ENCODE measurements at regions not wholly inside any gene's neighbourhood (a gene's known extent, or its start where the extent isn't known, plus 50 kb on each side); places are given as distances from the start of the nearest gene placed in this dataset.

GRCh38 chr14:58814466-58814865 lies 176.7 kb downstream of the DACT1 start:
- DNase-seq (ENCODE audit: low read depth): no peak

DNA sequence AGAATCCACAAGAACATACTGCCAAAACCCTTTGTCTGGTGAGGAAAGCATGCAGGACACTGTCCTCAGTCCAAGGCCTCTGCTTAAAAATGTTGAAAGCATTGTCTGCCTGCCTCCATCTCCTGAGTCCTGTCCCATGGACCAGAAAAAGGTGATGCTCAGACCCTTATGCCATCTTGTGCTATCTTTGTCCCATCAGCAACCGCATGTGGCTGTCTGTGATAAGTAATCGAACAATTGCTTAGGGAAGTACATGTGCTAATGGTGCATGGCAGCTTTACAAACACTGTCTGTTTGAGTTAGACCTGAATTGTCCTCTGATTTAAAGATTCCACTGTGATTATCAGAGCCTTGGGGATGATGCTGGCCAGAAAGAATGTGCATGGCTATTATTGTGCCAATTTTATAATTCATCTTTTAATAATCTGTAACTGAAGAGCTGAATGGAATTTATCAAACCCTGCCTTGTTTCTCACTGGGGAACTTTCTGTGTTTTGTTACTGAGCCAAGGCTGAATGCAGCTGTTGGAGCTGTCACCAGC lies 177.5 kb downstream of the DACT1 start:
- DNase-seq (ENCODE audit: low read depth): no peak

- no peak for DNase-seq (ENCODE audit: low read depth)
Observed at GRCh38 chr14:58815794-58816193, 178.0 kb downstream of the DACT1 start.

GRCh38 chr14:58816416-58817115 lies 178.8 kb downstream of the DACT1 start:
- DNase-seq (ENCODE audit: low read depth): no peak

DNA sequence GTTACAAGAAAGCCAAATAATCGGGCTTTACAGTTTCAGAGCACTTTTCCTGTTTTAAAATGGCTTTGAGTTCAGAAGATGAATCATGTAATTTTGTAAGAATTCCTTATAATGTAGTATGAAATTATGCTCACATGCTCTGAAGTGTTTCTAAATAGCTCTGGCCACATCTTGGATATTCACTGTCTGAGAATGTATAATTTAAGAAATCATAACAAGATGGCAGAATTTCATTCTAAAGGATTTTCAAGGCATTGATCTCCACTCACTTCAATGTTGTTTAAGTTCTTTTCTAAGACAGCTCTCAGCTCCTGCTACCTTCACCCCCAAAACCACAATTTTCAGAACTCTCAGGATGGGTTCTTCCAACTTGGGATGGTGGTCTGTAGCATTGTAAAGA lies 180.1 kb downstream of the DACT1 start:
- DNase-seq (ENCODE audit: low read depth): no peak

DNA sequence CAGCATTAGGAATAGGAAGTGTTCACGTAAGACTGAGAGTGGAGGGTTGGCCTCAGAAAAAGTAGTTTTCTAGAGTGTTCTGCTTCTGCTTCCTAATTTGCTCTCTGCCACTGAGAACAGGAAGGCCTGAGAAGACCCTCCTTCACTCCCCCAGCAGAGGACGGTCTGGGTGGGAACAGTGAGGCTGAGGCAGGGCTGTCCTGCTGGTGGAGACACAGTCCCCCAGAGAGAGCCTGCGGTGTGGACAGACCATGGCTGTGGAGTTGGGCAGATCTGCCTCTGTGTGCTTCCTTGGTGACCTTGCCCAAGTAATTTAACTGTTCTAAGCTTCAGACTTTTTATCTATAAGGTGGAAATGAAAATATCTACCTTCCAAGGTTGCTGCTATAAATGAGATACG lies 182.3 kb downstream of the DACT1 start:
- DNase-seq (ENCODE audit: low read depth): no peak

GRCh38 chr14:58821421-58821820 lies 183.7 kb downstream of the DACT1 start:
- no peak for DNase-seq (ENCODE audit: low read depth)

- DNase-seq (ENCODE audit: low read depth): no peak
Observed at GRCh38 chr14:58822856-58823255, 185.1 kb downstream of the DACT1 start.

- no peak for DNase-seq (ENCODE audit: low read depth)
Observed at GRCh38 chr14:58823312-58823711, 185.6 kb downstream of the DACT1 start.

DNA sequence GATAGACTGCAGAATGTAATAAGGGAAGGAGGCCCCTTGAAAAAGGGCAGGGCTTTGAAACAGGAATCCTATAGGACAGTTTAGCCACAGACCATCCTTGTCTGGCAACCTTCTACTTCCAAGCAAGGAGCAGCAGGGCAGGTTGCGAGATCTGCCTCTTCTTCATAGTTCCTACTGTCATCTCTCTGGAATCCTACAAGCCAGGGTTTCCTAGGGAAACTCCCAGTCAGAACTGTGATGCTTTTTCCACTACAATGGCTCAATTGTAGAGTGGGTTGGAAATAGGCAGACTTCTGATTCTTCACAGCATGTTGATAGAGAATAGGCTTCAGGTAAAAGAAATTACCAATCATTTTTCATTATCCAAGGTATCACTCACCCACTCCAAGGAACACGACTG lies 186.3 kb downstream of the DACT1 start:
- no peak for DNase-seq (ENCODE audit: low read depth)

GRCh38 chr14:58824796-58825195 lies 187.0 kb downstream of the DACT1 start:
- no peak for DNase-seq (ENCODE audit: low read depth)

DNA sequence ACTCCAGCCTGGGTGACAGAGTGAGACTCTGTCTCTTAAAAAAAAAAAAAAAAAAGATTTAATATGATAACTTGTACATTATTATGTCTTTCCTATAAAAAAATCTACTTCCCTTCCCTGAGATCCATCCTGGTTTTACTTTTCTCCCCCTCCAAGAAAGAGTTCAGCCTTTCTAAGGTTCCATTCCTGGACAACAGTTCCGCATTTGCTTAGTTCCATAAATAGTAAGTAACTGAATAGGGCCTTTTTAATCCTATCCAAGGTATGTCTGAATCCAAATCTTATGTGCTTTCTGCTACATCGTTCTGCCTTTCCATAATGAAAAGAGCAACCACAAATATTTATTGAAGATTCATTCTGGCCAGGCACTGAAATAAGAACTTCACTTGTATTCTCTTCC lies 187.8 kb downstream of the DACT1 start:
- no peak for DNase-seq (ENCODE audit: low read depth)

DNA sequence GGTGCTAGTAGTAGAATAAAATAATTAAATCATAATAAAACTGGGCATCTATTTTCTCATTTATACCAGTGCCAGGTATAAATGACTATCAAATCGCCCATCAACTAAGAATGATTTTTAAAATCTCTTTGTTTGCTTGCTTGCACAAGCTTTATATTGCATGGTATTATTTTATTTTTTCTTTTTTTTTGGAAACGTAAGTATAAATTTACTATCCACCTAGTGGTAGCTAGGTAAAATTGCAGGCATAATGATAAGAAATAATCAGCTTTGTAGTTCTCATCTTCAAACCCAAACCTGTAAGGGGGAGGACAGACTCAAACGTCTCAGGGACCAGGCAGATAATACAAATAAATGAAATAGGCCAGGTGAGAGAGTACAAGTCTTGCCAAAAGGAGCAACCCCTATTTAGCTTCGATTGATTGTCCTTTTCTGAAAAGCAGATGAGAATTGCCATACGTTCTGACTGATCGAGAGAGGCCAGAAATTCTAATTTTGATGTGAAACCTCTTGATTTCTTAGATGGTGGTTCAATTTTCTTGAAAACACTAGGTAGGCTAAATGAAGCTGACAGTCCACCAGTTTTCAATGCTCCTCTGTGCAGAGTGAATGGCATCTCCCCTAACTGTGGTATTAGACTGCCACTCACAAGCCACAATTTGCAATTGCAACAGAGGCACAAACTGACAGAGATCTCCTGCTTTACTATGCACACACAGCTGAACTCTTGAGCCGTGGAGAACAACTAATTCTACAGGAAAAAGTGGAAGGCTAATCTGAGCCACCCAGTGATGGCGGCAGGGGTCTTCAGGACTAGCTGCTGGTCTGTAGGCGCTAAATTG lies 189.3 kb downstream of the DACT1 start:
- no peak for DNase-seq (ENCODE audit: low read depth)

- DNase-seq (ENCODE audit: low read depth): no peak
Observed at GRCh38 chr14:58828298-58828697, 190.5 kb downstream of the DACT1 start.

DNA sequence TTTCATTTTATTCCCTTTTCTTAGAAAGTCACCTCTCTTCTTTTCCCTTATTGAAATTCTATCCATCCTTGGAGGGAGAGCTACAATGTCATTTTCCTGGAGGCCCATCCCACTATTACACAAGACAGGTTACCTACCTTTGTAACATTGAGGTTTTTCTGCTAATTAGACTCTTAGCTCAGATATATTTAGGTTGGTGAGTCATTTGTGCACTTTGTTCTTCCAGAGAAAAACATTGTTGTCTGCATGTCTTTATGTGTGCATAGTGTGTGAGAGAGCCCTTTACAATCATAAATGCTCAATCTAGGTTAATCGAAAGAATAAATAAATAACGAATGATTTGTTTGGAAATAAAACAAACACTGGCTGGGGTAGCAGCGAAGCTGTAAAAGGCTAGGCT lies 191.8 kb downstream of the DACT1 start:
- no peak for DNase-seq (ENCODE audit: low read depth)

GRCh38 chr14:58830121-58830520 lies 192.4 kb downstream of the DACT1 start:
- DNase-seq (ENCODE audit: low read depth): no peak

- DNase-seq (ENCODE audit: low read depth): no peak
Observed at GRCh38 chr14:58832095-58832521, 194.3 kb downstream of the DACT1 start.

GRCh38 chr14:58833634-58834378 lies 196.0 kb downstream of the DACT1 start:
- no peak for DNase-seq (ENCODE audit: low read depth)

GRCh38 chr14:58836303-58836974 lies 198.7 kb downstream of the DACT1 start:
- no peak for DNase-seq (ENCODE audit: low read depth)

- DNase-seq (ENCODE audit: low read depth): no peak
Observed at GRCh38 chr14:58839233-58839632, 201.5 kb downstream of the DACT1 start.

DNA sequence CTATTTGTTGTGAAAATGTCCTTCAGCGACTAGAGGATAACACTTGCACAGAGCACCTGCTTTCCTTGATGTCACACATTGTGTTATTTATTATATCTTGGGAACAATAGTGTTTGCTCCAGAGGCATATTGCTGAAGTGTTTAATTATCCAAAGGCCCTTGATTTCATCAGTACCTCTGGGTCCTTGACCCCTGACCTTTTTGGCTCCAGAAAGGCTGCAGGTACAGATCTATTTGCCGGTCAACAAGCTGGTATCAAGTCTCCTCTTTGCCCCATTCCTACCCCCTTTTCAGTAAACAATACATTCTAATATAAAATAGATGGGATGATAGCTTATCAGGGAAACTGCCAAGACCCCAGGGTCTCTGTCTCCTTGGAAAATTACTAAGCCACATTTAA lies 206.8 kb downstream of the DACT1 start:
- no peak for DNase-seq (ENCODE audit: low read depth)

Measured in activated T-cell treated with anti-CD3 and anti-CD28 coated beads for 48 hours (primary cell).